GM21367 (cell line): ENCODE measurements at regions not wholly inside any gene's neighbourhood (a gene's known extent, or its start where the extent isn't known, plus 50 kb on each side); places are given as distances from the start of the nearest gene placed in this dataset.
"Not testable (repeated sequence)": the region's sequence is repeated elsewhere in the genome, so short reads cannot be mapped to it uniquely, and the experiment has no call there.

Experiments
- ATAC-seq: cut with Tn5 transposase; IDR thresholded peaks from one replicate; pipeline ENCODE4 v1.9.1; 2021; ENCODE audit not compliant: unreplicated experiment

DNA sequence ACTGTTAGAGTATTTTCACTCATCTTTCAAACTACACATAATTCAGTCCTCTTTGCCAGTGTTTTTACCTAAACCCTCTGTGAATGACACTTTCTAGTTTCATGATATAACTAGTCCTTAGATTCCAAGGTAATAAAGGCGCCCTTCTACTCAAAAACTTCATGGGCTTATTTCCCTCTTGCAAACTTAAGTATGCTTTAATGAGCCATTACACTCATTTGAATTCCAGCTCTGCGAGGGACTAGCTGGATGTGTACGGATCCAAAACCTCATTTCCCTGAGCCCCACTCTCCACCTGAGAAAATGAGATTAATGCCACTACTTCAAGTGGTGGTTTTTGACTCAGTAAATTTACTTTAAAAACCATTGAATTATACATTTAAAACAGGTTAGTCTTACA is 141.1 kb downstream of the NDUFA12 start:
- ATAC-seq, result no peak

DNA sequence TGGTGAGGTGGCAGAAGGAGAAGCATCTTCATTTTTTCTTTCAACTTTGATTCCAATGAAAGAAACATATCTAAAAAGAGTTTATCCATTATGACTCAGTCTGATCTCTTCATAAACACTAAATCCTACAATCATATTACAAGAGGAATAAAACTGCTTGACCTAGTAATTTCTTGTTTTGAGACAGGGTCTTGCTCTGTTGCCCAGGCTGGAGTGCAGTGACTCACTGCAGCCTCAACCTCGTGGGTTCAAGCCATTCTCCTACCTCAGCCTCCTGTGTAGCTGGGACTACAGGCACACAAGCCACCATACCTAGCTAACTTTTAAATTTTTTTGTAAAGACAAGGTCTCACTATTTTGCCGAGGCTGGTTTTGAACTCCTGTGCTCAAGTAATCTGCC is 147.2 kb downstream of the NDUFA12 start:
- ATAC-seq, result no peak

- no peak for ATAC-seq
These were observed 147.6 kb downstream of the NDUFA12 start for GRCh38 chr12:94855853-94856252.

GRCh38 chr12:94851396-94852028 is 152.0 kb downstream of the NDUFA12 start:
- no peak for ATAC-seq

DNA sequence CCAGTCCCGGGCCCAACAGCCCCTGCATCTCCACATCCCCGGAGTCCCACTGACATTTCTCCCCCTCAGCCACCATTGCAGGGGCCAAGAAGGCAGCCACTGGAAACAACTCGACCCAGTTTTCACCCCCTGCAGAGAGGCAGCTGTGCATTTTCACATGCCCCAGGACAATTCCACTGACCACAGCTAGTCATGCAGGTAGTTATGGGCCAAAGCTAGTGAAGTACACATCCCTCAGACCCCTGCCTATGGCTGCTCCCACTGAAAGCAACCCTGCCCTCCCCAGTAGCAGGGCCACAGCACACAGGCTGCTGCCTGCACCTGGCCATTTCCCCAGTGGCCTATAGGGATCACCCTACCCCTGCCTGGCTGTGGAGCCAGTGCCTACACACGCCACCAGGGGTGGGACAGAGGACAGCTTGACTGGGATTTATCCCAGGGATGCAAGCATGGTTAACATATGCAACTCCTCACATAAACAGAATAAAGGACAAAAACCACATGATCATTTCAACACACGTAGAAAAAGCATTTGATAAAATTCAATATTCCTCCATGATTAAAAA is 154.0 kb downstream of the NDUFA12 start:
- no peak for ATAC-seq

DNA sequence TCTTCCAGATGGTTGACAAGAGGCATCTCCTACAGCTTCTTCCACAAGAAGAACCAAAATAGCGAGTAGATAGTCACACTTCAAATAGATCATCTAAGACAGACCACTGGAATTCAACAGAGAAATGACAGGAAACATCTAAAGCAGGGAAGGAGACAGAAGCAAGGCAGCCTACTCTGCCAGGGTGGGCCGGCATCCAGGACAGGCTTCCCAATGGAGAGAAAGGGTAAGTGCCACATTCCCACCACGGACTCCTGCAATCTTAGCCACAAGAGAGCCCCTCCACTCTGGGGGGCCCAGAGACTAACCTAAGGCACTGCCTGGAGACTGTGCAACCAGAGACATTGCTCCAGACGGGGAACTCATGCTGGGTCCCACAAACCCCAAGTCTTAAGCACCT is 154.5 kb downstream of the NDUFA12 start:
- ATAC-seq, result no peak

- ATAC-seq, result no peak
These were observed 158.4 kb downstream of the NDUFA12 start for GRCh38 chr12:94845110-94845509.

DNA sequence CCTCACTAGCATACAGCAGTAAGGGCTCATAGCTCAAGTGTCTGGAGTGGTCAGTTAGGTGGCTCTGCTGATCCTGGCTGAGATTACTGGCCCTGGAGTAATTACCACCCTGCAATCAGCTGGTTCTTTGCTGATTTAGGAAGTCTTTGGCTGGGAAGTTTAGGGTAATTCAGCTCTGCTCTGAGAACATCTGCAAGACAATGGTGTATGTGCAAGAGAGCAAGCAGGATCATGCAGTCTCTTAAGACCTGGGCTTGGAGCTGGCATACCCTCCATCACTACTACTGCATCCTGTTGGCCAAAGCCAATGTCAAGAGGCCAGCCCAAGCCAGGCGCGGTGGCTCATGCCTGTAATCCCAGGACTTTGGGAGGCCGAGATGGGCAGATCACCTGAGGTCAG is 159.0 kb downstream of the NDUFA12 start:
- ATAC-seq, result no peak

GRCh38 chr12:94841904-94842610 is 161.4 kb downstream of the NDUFA12 start:
- no peak for ATAC-seq

- ATAC-seq, result no peak
These were observed 162.3 kb downstream of the NDUFA12 start for GRCh38 chr12:94841177-94841576.

GRCh38 chr12:94839347-94839746 is 164.2 kb downstream of the NDUFA12 start:
- peak; percentile 65 for ATAC-seq

GRCh38 chr12:94836952-94837670 is 166.4 kb downstream of the NDUFA12 start:
- ATAC-seq, result not testable (repeated sequence)

GRCh38 chr12:94834036-94834625 is 169.4 kb downstream of the NDUFA12 start:
- no peak for ATAC-seq

- ATAC-seq, result no peak
These were observed 170.5 kb downstream of the NDUFA12 start for GRCh38 chr12:94832780-94833681.

DNA sequence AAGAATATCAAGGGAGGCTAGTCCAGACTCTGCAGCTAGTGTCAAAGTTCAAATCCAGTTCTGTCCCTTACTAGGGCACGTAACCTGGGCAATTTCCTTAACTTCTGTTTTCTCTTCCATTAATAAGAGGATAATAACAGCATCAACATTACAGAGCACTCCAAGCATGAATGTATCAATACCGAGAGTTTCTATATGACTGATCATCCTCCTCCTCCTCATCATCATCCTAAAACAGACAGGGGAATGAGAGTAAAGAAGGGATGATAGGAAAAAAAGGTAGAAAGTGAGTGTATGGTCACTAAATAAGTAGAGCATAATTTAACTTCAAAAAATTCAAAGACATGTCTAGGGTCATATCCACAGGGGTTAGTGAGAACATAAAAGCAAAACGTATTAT is 171.4 kb downstream of the NDUFA12 start:
- ATAC-seq, result no peak

- ATAC-seq, result peak; percentile 88
These were observed 172.3 kb downstream of the NDUFA12 start for GRCh38 chr12:94831081-94831751.

DNA sequence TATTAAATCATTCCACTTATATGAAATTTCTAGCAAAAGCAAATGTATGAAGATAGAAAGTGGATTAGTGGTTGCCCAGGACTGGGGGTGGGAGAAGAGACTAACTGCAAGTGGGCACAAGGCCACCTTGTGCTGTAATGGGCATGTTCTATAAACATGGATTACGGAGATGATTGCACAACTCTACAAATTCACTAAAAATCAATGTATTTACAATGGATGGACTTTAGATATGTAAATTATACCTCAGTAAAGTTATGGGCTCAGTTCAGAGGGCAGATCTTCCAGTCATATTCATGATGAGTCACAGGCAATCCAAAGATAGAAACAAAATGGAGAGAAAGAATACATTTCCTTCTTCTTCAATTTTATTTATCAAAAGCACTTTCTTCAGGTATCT is 173.9 kb downstream of the NDUFA12 start:
- no peak for ATAC-seq

- no peak for ATAC-seq
These were observed 168.7 kb upstream of the TMCC3 start for GRCh38 chr12:94819011-94819410.

DNA sequence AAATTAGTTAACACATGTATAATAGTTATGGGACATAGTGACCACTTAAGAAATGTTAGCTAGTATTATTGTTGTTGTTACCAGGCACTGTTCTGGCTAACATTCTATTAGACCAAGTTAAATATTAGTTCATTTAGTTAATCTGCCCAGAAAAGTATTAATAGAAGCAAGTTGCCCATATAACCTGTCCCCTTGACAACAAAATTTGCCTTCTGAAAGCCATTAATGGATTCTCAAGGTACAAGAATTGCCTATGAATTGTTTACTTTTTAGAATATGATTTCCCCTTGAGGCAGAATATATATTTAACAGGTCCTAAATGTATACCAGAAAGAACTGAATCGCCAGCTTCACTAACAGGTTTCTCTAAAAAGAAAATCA is 167.3 kb upstream of the TMCC3 start:
- ATAC-seq, result no peak

DNA sequence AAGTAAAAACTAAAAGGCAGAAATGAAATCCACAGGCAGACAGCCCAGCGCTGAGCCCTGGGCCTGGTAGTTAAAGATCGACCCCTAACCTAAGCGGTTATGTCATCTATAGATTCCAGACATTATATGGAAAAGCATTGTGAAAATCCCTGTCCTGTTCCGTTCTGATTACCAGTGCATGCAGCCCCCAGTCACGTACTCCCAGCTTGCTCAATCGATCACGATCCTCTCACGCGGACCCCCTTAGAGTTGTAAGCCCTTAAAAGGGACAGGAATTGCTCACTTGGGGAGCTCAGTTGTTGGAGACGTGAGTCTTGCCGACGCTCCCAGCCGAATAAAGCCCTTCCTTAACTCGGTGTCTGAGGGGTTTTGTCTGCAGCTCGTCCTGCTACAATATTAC is 166.8 kb upstream of the TMCC3 start:
- ATAC-seq, result not testable (repeated sequence)
